Activated CD8-positive, alpha-beta memory T cell treated with anti-CD3 and anti-CD28 coated beads for 48 hours (primary cell): ENCODE measurements at regions not wholly inside any gene's neighbourhood (a gene's known extent, or its start where the extent isn't known, plus 50 kb on each side); places are given as distances from the start of the nearest gene placed in this dataset.

Source experiments
- DNase-seq, 3 experiments: peaks; one replicate each; pipeline ENCODE4 v3.0.0-alpha.2; 2020; ENCODE audit warnings: low read depth in 2 of 3, low spot score in 2 of 3

DNA sequence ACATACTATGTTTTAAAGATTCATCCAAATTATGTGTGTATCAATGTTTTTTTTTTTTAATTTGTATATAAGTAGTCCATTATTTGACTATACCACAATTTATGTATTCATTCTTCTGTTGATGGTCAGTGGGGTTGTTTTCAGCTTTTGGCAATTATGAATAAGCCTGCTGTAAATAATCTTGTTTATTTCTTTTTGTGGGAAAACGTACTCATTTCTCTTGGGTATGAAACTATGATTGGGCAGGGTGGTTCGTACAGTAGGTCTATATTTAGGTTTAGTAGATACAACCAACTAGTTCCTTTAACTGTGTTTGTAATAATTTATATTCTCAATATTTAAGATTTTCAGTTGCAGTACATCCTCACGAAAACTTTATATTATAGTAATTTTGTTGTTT lies 329.2 kb downstream of the LPIN1 start:
- no peak for DNase-seq

- DNase-seq, result peak in 1 of 3 experiments; percentile 4
These were observed 330.4 kb downstream of the LPIN1 start for GRCh38 chr2:12076810-12077209.

GRCh38 chr2:12080360-12080759 lies 333.9 kb downstream of the LPIN1 start:
- DNase-seq, result no peak

GRCh38 chr2:12081481-12082210 lies 335.2 kb downstream of the LPIN1 start:
- DNase-seq, result no peak

- DNase-seq, result no peak
These were observed 336.7 kb downstream of the LPIN1 start for GRCh38 chr2:12083081-12083581.

- DNase-seq, result no peak
These were observed 337.4 kb downstream of the LPIN1 start for GRCh38 chr2:12083713-12084419.

GRCh38 chr2:12087175-12087574 lies 340.7 kb downstream of the LPIN1 start:
- DNase-seq, result no peak

DNA sequence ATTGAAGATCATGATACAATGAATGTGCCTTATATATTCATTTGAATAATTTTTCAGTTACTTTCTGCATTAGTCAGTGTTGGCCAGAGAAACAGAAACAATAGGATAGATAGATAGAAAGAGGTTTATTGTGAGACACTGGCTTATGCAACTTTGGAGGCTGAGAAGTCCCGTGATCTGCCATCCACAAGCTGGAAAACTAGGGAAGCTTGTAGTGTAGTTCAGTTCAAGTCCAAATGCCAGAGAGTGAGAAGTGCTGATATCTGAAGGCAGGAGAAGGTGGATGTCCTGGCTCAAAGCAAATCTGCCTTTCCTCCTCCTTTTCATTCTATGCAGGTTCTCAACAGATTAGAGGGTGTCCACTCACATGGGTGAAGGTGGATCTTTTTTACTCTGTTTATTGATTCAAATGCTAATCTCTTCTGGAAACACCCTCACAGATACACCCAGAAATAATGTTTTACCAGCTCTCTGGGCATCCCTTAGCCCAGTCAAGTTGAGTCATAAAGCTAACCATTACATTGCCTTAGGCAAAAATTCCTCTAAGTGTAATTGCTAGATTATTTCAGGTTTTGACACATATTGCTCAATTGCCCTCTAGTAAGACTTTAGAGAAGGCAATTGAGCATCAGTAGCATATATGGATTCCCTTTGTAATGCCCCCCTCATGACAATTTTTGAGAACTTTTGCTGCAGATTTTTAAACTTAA lies 341.4 kb downstream of the LPIN1 start:
- no peak for DNase-seq

DNA sequence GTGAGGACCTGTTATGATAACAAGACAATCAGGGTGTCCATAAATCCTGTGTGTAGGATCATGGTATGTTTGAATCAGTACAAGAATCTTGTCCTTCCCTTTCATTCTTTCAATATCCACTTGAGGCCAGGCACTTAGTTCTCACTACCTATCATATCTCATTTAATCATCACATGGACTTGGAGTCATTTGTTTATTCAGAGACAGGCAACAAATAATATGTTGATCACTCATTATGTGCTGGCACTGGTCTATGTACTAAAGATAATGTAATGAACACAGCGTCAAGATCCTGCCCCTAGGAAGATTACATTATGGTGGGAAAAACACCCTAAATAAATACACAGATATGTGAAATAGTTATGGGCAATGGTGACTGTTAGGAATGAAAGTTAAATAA lies 342.6 kb downstream of the LPIN1 start:
- DNase-seq, result no peak

- DNase-seq, result no peak
These were observed 343.1 kb downstream of the LPIN1 start for GRCh38 chr2:12089496-12089895.

DNA sequence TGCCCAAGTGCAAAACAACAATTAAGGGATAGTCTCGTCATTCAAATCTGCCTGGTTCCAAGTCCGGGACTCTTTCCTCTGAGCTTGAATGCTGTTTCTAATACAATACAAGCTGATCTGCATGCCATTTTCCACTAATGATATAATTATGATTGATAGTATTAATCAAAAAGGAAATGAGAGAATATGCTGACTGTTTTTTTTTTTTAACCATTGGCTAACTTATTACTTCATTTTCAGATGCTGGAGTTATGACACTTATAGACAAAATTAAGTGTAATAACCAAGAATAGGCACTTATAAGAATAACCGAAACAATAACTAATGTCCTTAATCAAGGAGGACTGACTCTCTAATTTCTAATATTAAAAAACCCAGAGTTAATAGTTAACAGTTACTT lies 343.6 kb downstream of the LPIN1 start:
- DNase-seq, result no peak

DNA sequence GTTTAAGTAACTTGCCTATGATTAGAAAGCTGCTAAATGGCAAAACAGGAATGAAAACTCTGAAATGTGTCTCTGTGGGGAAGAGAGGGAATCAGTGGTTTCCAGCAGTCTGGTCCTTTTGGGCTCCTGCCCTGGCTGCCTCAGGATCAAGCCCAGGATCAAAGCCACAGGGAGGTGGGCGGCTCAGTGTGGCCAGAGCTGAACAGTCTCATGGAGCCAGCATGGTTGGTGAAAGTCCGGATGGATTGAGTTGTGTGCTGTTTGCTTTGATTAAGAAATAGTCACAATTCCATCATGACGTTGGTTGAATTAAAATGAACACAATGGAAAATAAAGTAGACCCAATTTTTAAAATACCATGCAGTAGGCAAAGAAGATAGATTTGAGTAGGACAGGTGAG lies 344.2 kb downstream of the LPIN1 start:
- DNase-seq, result no peak

DNA sequence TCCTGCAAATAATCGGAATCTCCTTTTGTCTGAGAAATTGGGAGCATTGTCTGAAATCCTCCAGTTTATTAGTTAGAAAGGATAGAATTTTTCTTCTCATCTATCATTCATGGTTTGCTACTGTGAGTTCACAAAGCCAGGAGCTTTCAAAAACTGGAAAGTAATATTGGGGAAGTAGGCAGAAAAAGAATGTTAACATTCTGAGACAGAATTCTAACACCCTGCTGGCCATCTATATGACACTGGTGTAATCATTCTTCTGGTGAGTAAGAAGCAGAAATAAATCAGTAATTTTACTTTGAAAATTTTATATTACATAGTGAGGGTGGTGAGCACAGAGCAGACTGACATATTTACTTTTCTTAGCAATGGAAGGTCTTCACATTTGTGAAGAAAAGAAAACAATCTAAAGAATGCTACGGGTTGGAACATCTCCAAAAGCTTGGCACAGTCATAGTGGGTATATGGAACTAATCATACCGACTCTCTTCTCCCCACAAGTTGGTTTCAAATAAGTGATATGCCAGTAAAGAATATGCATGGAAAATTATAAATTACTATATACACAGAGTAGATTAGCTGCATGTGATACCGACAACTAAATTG lies 344.9 kb downstream of the LPIN1 start:
- DNase-seq, result no peak

GRCh38 chr2:12094134-12094533 lies 347.7 kb downstream of the LPIN1 start:
- no peak for DNase-seq

DNA sequence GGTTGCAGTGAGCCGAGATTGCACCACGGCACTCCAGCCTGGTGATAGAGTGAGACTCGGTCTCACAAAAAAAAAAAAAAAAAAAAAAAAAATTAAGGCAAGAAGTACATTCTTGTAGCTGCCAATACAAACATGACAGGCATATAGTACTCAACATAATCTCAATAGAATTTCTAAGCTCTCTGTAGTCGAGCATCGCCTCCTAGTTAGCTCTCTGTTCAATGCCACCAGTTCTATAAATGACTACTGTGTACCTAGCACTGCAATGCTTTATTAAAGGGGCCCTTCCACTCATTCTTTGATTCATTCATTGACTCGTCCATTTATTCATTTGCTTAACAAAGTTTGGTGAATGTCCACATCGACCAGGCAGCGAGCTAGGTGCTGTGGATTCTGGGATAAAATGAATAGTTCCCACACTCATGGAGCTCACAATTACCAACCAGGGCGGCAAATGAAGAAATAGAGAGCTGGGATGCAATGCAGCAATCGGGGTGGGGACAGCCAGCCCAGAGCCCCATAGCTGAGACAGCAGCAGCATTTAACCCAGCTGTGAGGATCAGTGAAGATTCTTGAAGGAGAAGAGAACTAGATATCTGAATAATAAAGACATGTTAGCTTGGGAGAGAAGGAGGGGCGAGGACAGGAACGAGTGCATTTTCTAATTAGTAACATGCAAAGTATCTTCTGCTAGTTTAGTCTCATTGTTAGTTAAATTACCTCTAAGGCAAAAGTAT lies 349.8 kb downstream of the LPIN1 start:
- no peak for DNase-seq

DNA sequence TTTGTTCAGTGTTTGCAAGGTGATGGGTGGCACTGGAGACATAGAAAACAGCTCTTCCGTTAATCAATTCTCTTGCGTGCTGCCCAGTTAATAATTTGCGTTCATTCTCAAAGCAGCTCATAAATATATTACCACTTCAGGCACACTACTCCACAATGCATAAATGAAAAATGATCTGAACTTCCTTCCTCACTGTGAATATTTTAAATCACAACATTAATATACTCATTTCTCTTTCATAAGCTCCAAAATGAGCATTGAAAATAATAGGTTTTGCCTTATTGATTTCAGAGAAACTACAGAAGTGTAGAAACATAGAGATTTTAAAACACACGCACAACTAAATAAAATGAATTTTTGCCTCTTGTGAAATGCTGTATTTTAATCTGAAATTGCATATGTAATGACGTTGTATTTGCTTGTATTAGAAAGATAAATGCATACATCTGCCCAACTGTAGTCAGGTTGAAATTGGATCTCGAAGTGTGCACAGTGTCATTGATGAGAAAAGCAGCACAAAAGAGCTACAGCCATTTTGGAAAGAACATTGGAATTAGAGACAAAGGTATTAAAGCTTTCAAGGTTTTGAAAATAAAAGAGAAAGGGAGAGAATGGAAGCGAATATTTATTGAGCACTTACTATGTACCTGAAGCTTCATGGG lies 350.5 kb downstream of the LPIN1 start:
- DNase-seq, result no peak

DNA sequence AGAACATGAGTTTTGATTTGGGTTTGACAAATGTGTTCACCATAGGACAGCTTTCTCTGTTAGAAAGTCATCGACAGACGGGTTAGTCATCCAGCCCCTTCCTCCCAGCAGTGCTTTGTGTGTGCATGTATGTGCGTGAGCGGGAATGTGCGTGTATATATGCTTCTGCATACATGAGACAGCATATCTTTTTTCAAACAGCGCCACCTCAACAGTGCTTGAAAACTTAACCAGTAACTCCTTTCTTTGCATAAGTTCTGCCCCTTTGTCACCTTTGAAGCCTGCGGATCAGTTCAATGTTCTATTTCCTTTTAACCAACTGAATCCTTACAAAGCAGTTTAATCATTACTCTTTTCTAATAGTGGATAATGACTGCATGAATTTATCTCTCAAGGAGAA lies 351.4 kb downstream of the LPIN1 start:
- no peak for DNase-seq

- no peak for DNase-seq
These were observed 352.9 kb downstream of the LPIN1 start for GRCh38 chr2:12099374-12099773.

- no peak for DNase-seq
These were observed 356.2 kb downstream of the LPIN1 start for GRCh38 chr2:12102679-12103078.

- no peak for DNase-seq
These were observed 358.7 kb downstream of the LPIN1 start for GRCh38 chr2:12105180-12105579.
